ENCODE measurements at regions not wholly inside any gene's neighbourhood (a gene's known extent, or its start where the extent isn't known, plus 50 kb on each side); places are given as distances from the start of the nearest gene placed in this dataset.
"Not testable (repeated sequence)": the region's sequence is repeated elsewhere in the genome, so short reads cannot be mapped to it uniquely, and the experiment has no call there.

GRCh38 chr6:122930252-122931180 is 65.5 kb upstream of the CLVS2 start:
- H3K27ac ChIP-seq = no peak overlapping the region
- TF ChIP-seq, protein P1, sequence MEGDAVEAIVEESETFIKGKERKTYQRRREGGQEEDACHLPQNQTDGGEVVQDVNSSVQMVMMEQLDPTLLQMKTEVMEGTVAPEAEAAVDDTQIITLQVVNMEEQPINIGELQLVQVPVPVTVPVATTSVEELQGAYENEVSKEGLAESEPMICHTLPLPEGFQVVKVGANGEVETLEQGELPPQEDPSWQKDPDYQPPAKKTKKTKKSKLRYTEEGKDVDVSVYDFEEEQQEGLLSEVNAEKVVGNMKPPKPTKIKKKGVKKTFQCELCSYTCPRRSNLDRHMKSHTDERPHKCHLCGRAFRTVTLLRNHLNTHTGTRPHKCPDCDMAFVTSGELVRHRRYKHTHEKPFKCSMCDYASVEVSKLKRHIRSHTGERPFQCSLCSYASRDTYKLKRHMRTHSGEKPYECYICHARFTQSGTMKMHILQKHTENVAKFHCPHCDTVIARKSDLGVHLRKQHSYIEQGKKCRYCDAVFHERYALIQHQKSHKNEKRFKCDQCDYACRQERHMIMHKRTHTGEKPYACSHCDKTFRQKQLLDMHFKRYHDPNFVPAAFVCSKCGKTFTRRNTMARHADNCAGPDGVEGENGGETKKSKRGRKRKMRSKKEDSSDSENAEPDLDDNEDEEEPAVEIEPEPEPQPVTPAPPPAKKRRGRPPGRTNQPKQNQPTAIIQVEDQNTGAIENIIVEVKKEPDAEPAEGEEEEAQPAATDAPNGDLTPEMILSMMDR (IDR thresholded peaks at IDR 0.05; ENCODE audit: low read depth, low read length) = no peak
- no peaks in the 10 kb centered on the region for H3K27me3 ChIP-seq (ENCODE audit: insufficient read depth, low read depth, severe bottlenecking)
- no peak overlapping the region for H3K4me3 ChIP-seq (ENCODE audit: low read depth, low read length)
- no peaks in the 10 kb centered on the region for H3K9me3 ChIP-seq (ENCODE audit: severe bottlenecking)
- H3K36me3 ChIP-seq = no peaks in the 10 kb centered on the region
- no peak for DNase-seq

DNA sequence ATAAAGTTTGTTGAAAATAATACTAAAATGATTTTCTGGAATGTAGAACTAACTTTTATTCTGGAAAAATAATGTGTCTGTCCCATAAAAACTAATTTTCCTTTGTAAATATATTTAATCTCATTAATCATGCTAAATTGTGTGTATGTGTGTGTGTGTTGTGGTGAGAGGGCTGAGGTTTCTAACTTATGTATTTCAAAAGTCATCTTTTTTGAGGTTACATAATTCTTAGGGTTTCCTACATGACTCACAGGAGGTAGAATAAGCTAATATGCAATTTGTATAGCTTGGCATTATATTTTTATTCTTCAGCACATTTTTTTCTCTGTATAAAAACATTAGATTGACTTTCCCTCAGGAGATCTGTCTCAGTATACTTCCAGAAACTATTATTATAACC is 64.1 kb upstream of the CLVS2 start:
- DNase-seq = no peak
- TF ChIP-seq, protein P1 (IDR thresholded peaks at IDR 0.05; ENCODE audit: low read depth, low read length) = no peak
- no peak overlapping the region for H3K27ac ChIP-seq
- no peaks in the 10 kb centered on the region for H3K27me3 ChIP-seq (ENCODE audit: insufficient read depth, low read depth, severe bottlenecking)
- H3K9me3 ChIP-seq (ENCODE audit: severe bottlenecking) = no peaks in the 10 kb centered on the region
- no peak overlapping the region for H3K4me3 ChIP-seq (ENCODE audit: low read depth, low read length)
- H3K36me3 ChIP-seq = no peaks in the 10 kb centered on the region

GRCh38 chr6:122944936-122945335 is 51.1 kb upstream of the CLVS2 start:
- not testable (repeated sequence) for H3K36me3 ChIP-seq; H3K27me3 ChIP-seq (ENCODE audit: insufficient read depth, low read depth, severe bottlenecking); H3K27ac ChIP-seq; H3K4me3 ChIP-seq (ENCODE audit: low read depth, low read length); DNase-seq; H3K9me3 ChIP-seq (ENCODE audit: severe bottlenecking)
